ENCODE measurements at regions not wholly inside any gene's neighbourhood (a gene's known extent, or its start where the extent isn't known, plus 50 kb on each side); places are given as distances from the start of the nearest gene placed in this dataset.

DNA sequence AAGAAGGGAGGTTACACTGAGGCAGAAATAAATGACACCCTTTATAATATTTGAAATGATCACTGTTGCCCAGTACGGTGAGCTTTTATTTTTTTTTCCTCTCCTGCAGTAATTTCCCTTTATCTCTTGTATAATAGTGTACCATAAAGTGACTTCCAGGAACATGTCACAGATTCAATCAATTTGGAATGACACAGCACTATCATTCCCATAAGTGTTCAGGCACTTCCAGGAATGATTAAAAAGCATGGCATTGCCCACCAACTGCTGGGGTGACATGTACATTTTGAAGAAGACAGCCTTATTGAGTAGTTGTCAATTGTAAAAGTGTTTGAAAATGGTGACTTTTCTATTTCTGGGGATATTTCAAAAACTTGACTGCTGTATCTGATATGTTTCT is 1700.9 kb upstream of the NUDT12 start:
- TF ChIP-seq, protein P1, sequence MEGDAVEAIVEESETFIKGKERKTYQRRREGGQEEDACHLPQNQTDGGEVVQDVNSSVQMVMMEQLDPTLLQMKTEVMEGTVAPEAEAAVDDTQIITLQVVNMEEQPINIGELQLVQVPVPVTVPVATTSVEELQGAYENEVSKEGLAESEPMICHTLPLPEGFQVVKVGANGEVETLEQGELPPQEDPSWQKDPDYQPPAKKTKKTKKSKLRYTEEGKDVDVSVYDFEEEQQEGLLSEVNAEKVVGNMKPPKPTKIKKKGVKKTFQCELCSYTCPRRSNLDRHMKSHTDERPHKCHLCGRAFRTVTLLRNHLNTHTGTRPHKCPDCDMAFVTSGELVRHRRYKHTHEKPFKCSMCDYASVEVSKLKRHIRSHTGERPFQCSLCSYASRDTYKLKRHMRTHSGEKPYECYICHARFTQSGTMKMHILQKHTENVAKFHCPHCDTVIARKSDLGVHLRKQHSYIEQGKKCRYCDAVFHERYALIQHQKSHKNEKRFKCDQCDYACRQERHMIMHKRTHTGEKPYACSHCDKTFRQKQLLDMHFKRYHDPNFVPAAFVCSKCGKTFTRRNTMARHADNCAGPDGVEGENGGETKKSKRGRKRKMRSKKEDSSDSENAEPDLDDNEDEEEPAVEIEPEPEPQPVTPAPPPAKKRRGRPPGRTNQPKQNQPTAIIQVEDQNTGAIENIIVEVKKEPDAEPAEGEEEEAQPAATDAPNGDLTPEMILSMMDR (IDR thresholded peaks at IDR 0.05): no peak
- no peak for TF ChIP-seq POLR2A (IDR thresholded peaks at IDR 0.05)
